Fibroblast of skin of right biceps (primary cell): ENCODE measurements at regions not wholly inside any gene's neighbourhood (a gene's known extent, or its start where the extent isn't known, plus 50 kb on each side); places are given as distances from the start of the nearest gene placed in this dataset.

Source experiments
- DNase-seq: peaks from one replicate; pipeline ENCODE4 v3.0.0-alpha.2; 2013

GRCh38 chr9:135240871-135241311 lies 153.4 kb downstream of the OLFM1 start:
- DNase-seq: no peak

DNA sequence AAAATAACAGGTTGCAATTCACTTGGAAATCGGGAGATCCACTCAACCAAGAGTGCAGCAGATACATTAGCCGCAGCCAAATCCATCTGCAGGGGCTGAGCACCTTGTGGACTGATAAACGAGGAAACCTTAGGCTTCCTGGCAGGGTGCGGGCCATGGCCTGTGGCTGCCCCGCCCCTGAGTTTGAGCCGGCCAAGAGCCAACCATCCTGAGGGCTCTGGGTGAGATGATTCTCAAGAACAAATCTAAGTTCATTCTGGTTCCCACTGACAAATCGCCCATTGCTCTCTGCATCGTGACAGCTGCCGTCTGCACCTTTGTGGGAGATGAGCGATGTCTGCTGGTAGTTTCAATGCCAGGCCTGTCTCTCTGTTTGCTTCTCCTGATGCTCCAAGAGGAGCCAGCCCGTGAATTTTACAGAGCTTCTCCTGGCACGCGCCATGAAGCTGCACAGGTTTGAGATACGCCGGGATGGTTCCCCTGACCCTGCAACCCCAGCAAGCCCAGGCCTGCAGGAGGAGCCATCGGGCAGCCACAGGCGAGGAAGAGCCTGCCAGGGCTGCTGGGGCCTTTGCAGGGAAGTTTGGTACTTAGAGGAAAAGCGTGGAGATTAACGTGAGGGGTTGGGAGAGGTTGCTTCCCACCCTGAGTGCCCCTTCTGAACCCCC lies 154.0 kb downstream of the OLFM1 start:
- no peak for DNase-seq

DNA sequence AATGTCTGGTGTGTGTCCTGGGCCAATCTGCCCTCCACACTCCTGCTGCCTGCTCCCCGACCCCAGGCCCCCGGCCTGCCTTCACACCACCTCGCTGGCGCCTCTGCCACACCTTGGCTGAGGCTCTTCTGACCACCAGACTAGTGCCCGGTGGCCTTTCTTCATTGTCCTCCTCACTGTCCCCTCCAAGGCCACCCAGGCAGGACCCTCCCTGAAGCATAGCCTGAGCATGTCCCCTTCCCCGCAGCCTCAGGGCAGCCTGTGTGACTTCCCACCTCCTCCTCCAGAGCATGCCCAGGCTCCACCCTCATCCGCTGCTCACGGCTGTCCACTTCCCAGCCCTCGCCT lies 154.6 kb downstream of the OLFM1 start:
- DNase-seq: no peak

GRCh38 chr9:135242406-135242805 lies 154.9 kb downstream of the OLFM1 start:
- no peak for DNase-seq

GRCh38 chr9:135243201-135244190 lies 156.0 kb downstream of the OLFM1 start:
- no peak for DNase-seq

GRCh38 chr9:135244271-135245221 lies 157.1 kb downstream of the OLFM1 start:
- DNase-seq: no peak

DNA sequence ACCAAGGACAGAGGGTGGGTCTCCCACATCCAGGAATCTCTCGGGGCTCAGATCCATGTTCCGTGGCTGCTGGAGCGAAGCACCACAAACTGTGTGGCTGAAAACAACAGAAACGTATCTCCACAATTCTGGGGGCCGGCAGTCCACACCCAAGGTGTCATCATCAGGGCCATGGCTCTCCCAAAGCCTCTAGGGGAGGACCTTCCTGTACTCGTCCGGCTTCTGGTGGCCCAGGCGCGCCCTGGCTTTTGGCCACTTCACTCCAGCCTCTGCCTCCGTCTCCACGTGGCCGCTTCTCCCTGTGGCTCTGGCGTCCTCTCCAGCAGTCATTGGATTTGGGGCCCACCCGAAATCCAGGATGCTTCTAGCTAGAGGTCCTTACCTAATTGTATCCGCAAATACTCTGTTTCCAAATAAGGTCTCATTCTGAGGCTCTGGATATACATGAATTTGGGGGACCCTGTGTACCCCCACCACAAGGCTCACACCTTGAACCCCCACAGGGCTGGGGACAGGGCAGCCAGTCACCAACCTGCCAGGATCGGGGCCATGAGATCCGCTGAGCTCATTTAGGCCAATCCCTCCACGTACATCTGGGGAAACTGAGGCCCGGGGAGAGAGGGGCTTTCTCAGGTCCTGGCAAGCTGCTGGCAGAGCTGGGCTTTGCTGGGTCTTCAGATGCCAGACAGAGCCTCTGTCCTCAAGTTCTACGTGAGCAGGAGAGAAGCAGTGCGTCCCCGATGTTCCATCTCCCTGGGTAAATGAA lies 158.2 kb downstream of the OLFM1 start:
- DNase-seq: no peak

DNA sequence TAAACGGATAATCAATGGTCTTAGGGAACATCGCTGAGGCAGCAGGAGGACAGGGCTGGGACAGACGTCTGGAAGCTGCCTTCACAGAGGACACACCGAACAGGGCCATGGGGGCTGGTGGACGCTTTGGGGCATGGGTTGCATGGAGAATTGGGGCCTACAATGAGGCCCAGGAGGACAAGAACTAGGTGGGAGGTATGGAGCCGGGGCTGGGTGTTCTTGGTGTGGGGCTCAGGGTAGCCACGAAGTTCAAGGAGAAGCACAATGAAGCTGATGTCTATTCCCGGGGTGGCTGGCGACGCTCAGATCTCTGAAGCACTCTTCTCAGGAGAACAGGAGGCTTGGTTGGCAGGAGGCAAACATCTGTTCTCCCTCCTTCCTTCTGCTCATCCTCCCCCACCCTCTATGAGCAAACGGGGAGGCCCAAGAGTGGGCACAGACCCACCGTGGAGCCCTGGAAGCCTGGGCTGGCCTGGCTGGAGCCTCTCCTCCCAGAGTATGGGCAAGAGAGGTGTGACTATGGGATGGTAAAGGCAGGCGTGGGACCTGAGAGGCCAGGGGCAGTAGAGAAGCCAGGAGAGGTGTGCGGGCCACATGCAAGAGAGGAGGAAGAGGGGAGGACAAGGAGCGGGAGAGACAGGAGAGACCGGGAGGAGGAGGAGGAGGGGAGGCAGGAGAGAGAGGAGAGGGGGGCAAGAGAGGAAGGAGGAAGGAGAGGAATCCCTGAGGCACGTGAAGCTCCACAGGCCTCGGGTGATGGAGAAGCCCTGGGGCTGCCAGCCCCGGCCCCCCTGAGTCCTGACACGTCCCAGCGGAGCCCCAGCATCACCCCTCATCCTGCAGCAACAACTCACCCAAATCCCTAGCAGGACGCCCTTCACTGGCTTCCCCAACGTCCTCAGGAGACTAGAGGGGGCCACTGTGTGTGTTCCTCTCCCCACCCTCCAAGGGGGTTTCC lies 159.1 kb downstream of the OLFM1 start:
- DNase-seq: no peak

GRCh38 chr9:135247227-135247930 lies 159.9 kb downstream of the OLFM1 start:
- no peak for DNase-seq

- no peak for DNase-seq
Measured at GRCh38 chr9:135248111-135248510, 160.6 kb downstream of the OLFM1 start.

DNA sequence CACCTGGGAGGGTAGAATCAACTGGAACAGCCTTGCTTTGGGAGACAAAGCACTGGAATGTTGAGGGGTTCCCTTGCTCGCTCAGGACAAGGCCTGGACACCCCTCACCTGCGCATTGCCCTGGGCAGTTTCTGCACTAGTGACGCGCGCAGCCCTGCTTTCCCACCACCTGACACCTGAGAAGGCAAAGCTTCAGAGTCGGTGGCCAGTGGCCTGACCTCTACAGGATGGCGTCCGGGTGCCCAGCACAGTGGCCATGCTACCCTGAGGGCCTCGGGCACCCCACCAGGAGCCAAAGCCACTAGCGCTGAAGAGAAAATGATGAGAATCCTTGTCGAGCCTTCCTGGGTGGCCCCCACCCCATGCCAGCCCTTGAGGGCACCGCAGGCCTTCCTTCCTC lies 161.3 kb downstream of the OLFM1 start:
- DNase-seq: no peak

- no peak for DNase-seq
Measured at GRCh38 chr9:135249191-135249590, 161.7 kb downstream of the OLFM1 start.

GRCh38 chr9:135249711-135250110 lies 162.2 kb downstream of the OLFM1 start:
- no peak for DNase-seq

GRCh38 chr9:135251331-135251761 lies 163.9 kb downstream of the OLFM1 start:
- no peak for DNase-seq

GRCh38 chr9:135251996-135252760 lies 164.7 kb downstream of the OLFM1 start:
- no peak for DNase-seq

DNA sequence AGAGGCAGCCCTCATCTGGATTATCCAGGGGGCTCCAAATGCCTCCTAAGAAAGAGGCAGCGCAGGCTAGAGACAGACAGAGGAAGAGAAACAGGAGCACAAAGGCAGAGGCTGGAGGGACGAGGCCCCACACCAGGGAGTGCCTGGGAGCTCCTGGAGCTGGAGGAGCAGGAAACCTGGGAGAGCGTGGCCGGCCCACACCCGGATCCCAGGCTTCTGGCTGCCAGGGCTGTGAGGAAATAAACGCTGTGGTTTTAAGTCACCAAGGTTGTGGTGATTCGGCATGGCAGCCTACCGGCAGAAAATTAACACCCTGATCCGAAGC lies 165.5 kb downstream of the OLFM1 start:
- DNase-seq: no peak

DNA sequence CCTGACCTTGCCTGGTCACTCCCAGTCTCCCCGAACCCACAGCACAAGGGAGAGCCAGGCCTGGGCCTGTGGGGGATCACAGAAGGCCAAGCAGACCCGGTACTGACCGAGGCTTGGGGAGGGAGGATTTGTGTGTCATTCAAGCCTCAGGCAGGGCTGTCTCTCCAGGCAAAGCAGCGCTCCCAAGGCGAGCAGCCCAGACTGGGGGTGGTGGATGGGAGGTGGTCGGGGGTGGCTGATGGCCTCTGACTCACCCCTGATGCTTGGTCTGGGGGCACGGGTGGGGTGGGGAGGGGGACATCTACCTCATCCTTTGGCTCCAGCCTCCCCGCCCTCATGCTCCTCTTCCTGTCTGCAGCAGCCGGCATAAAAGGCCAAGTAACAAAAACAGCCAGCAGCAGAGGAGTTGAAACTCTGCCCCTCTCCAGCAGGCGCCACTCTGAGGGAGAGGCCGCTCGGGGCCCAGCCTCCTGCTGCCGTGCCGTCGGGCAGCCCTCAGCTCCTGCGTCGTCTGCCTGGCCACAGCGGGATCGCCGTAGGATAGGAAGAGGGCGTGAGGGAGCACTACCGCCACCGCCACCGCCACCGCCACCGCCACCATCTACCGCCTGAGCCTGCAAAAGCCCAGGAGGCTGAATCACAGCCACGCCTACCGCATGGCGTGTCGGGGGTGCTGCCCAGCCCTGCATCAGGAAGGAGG lies 166.0 kb downstream of the OLFM1 start:
- DNase-seq: no peak

GRCh38 chr9:135254176-135255032 lies 166.9 kb downstream of the OLFM1 start:
- no peak for DNase-seq
